SH-SY5Y (cell line): ENCODE measurements at regions not wholly inside any gene's neighbourhood (a gene's known extent, or its start where the extent isn't known, plus 50 kb on each side); places are given as distances from the start of the nearest gene placed in this dataset.

Source experiments
- GATA2 ChIP-seq: IDR thresholded peaks from 2 replicates; pipeline ENCODE4 v1.6.1; 2011; ENCODE audit warnings: mild to moderate bottlenecking, low read depth, low read length
- GATA3 ChIP-seq: IDR thresholded peaks from 2 replicates; pipeline ENCODE4 v1.6.1; 2011; ENCODE audit warnings: low read depth, mild to moderate bottlenecking, low read length, moderate library complexity

GRCh38 chr9:85163415-85163814, 493.9 kb downstream of the NTRK2 start:
- TF ChIP-seq GATA2 = no peak
- no peak for TF ChIP-seq GATA3
